ENCODE measurements at regions not wholly inside any gene's neighbourhood (a gene's known extent, or its start where the extent isn't known, plus 50 kb on each side); places are given as distances from the start of the nearest gene placed in this dataset.

- no peak for FAIRE-seq
- H3K27me3 Mint-ChIP-seq (ENCODE audit: low read depth, unreplicated experiment) = no peaks in the 10 kb centered on the region
- no peak for TF ChIP-seq EZH2 (IDR thresholded peaks at IDR 0.05; ENCODE audit: insufficient read depth, low read length)
- no peak for TF ChIP-seq CTCF (IDR thresholded peaks at IDR 0.05; ENCODE audit: insufficient read depth, low read depth, low read length)
These were observed 66.1 kb upstream of the ATP1A1 start for GRCh38 chr1:116306840-116307442.

DNA sequence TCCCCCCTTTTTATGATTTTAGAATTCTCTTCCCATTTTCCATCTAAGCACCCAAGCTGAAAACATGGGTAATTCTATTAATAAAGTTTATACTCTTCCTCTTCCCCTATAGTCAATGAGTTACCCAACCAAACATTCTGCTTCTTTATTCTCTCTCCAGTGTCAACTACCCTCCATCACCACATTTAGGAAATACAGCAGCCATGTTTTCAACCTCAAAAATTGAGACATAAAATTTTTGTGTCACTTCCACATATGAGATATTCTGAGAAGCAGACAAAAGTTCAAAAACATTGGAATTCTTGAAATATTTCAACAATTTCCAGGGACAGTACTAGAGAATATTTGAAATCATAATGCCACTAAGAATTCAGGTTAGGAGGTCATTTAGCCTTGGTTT lies 64.8 kb upstream of the ATP1A1 start:
- Mint-ChIP-seq H3K36me3 (ENCODE audit: low read depth, unreplicated experiment) (no peaks in the 10 kb centered on the region), H3K27me3 (ENCODE audit: low read depth, unreplicated experiment) (no peaks in the 10 kb centered on the region), H3K4me3 (ENCODE audit: unreplicated experiment) (no peak overlapping the region), H3K4me1 (ENCODE audit: low read depth, unreplicated experiment) (no peaks in the 10 kb centered on the region), H3K27ac (ENCODE audit: unreplicated experiment) (no peak overlapping the region), H3K9me3 (ENCODE audit: unreplicated experiment) (no peaks in the 10 kb centered on the region)
- Histone ChIP-seq H3K4me3 (ENCODE audit: insufficient read depth, low read depth, low read length) (no peak overlapping the region), H3K79me2 (ENCODE audit: insufficient read depth, low read length) (no peaks in the 10 kb centered on the region), H3K9me3 (ENCODE audit: insufficient read depth, low read depth, low read length) (no peaks in the 10 kb centered on the region), H3K36me3 (ENCODE audit: insufficient read depth, low read length) (no peaks in the 10 kb centered on the region), H3K27ac (ENCODE audit: low read depth, low read length) (no peak overlapping the region), H3K27me3 (ENCODE audit: insufficient read depth, low read length) (no peaks in the 10 kb centered on the region), H3K9ac (ENCODE audit: low read length) (no peak overlapping the region), H3K4me1 (ENCODE audit: insufficient read depth, low read length) (no peaks in the 10 kb centered on the region), H2AFZ (ENCODE audit: low read depth, low read length) (no peak overlapping the region), H4K20me1 (ENCODE audit: insufficient read depth, low read length) (no peaks in the 10 kb centered on the region), H3K4me2 (ENCODE audit: low read length) (no peak overlapping the region)
- TF ChIP-seq CTCF (IDR thresholded peaks at IDR 0.05; ENCODE audit: insufficient read depth, low read depth, low read length) (no peak), EZH2 (IDR thresholded peaks at IDR 0.05; ENCODE audit: insufficient read depth, low read length) (no peak)
- DNase-seq (ENCODE audit: low read depth) (no peak), FAIRE-seq (no peak)

More at GRCh38 chr1:116306840-116307442, 66.1 kb upstream of the ATP1A1 start:
- no peak overlapping the region for H3K27ac ChIP-seq (ENCODE audit: low read depth, low read length)
- no peak for DNase-seq (ENCODE audit: low read depth)
- no peaks in the 10 kb centered on the region for H3K36me3 ChIP-seq (ENCODE audit: insufficient read depth, low read length)
- no peaks in the 10 kb centered on the region for H3K9me3 Mint-ChIP-seq (ENCODE audit: unreplicated experiment)
- H3K36me3 Mint-ChIP-seq (ENCODE audit: low read depth, unreplicated experiment) = no peaks in the 10 kb centered on the region
- H3K4me1 ChIP-seq (ENCODE audit: insufficient read depth, low read length) = no peaks in the 10 kb centered on the region
- no peak overlapping the region for H3K4me2 ChIP-seq (ENCODE audit: low read length)
- H3K4me3 ChIP-seq (ENCODE audit: insufficient read depth, low read depth, low read length) = no peak overlapping the region
- no peaks in the 10 kb centered on the region for H3K79me2 ChIP-seq (ENCODE audit: insufficient read depth, low read length)
- H3K27ac Mint-ChIP-seq (ENCODE audit: unreplicated experiment) = no peak overlapping the region
- H3K9ac ChIP-seq (ENCODE audit: low read length) = no peak overlapping the region
- H3K4me1 Mint-ChIP-seq (ENCODE audit: low read depth, unreplicated experiment) = no peaks in the 10 kb centered on the region
- H3K4me3 Mint-ChIP-seq (ENCODE audit: unreplicated experiment) = no peak overlapping the region
- no peaks in the 10 kb centered on the region for H4K20me1 ChIP-seq (ENCODE audit: insufficient read depth, low read length)
- no peak overlapping the region for H2AFZ ChIP-seq (ENCODE audit: low read depth, low read length)
- H3K9me3 ChIP-seq (ENCODE audit: insufficient read depth, low read depth, low read length) = no peaks in the 10 kb centered on the region
- H3K27me3 ChIP-seq (ENCODE audit: insufficient read depth, low read length) = no peaks in the 10 kb centered on the region

- no peak for FAIRE-seq
- TF ChIP-seq CTCF (IDR thresholded peaks at IDR 0.05; ENCODE audit: insufficient read depth, low read depth, low read length) (no peak), EZH2 (IDR thresholded peaks at IDR 0.05; ENCODE audit: insufficient read depth, low read length) (no peak)
These were observed 63.8 kb upstream of the ATP1A1 start for GRCh38 chr1:116309090-116309870.

More at GRCh38 chr1:116309090-116309870, 63.8 kb upstream of the ATP1A1 start:
- no peaks in the 10 kb centered on the region for H3K36me3 ChIP-seq (ENCODE audit: insufficient read depth, low read length)
- Mint-ChIP-seq H3K4me1 (ENCODE audit: low read depth, unreplicated experiment) (no peaks in the 10 kb centered on the region), H3K9me3 (ENCODE audit: unreplicated experiment) (no peaks in the 10 kb centered on the region), H3K36me3 (ENCODE audit: low read depth, unreplicated experiment) (no peaks in the 10 kb centered on the region), H3K27ac (ENCODE audit: unreplicated experiment) (no peak overlapping the region), H3K27me3 (ENCODE audit: low read depth, unreplicated experiment) (no peaks in the 10 kb centered on the region), H3K4me3 (ENCODE audit: unreplicated experiment) (no peak overlapping the region)
- no peaks in the 10 kb centered on the region for H4K20me1 ChIP-seq (ENCODE audit: insufficient read depth, low read length)
- H2AFZ ChIP-seq (ENCODE audit: low read depth, low read length) = no peak overlapping the region
- no peaks in the 10 kb centered on the region for H3K4me1 ChIP-seq (ENCODE audit: insufficient read depth, low read length)
- no peak for DNase-seq (ENCODE audit: low read depth)
- H3K9me3 ChIP-seq (ENCODE audit: insufficient read depth, low read depth, low read length) = no peaks in the 10 kb centered on the region
- H3K4me3 ChIP-seq (ENCODE audit: insufficient read depth, low read depth, low read length) = no peak overlapping the region
- H3K27ac ChIP-seq (ENCODE audit: low read depth, low read length) = no peak overlapping the region
- H3K79me2 ChIP-seq (ENCODE audit: insufficient read depth, low read length) = no peaks in the 10 kb centered on the region
- no peak overlapping the region for H3K9ac ChIP-seq (ENCODE audit: low read length)
- no peak overlapping the region for H3K4me2 ChIP-seq (ENCODE audit: low read length)
- H3K27me3 ChIP-seq (ENCODE audit: insufficient read depth, low read length) = no peaks in the 10 kb centered on the region
